Ovary (tissue), 7 donors: ENCODE measurements at regions not wholly inside any gene's neighbourhood (a gene's known extent, or its start where the extent isn't known, plus 50 kb on each side); places are given as distances from the start of the nearest gene placed in this dataset.

ENCODE experiments used
- DNase-seq, 5 donors: peaks; one replicate each; pipeline ENCODE4 v3.0.0-alpha.2; 2019 to 2020
- H3K27ac ChIP-seq, 2 donors: fragments of 200-600 bp; one replicate each; pipeline versions ENCODE4 v1.5.1 to v1.8.0; 2019 to 2022
- H3K27me3 ChIP-seq: fragments of 200-600 bp; one replicate; pipeline ENCODE4 v1.8.0; 2022
- H3K36me3 ChIP-seq: fragments of 200-600 bp; sonication (generic); one replicate; pipeline ENCODE4 v1.5.1; 2019
- H3K4me1 ChIP-seq: one replicate; pipeline ENCODE4 v1.8.1; 2013; ENCODE audit warnings: mild to moderate bottlenecking, moderate library complexity; ENCODE audit not compliant: insufficient read depth
- H3K4me3 ChIP-seq: fragments of 200-600 bp; sonication (generic); one replicate; pipeline ENCODE4 v1.5.1; 2017
- H3K9me3 ChIP-seq, 2 donors: fragments of 200-600 bp in 1 of 2; sonication (generic) in 1 of 2; one replicate each; pipeline versions ENCODE4 v1.5.1 to v1.8.1; 2013 to 2019; ENCODE audit warnings: mild to moderate bottlenecking in 1 of 2, moderate library complexity in 1 of 2
- CTCF ChIP-seq, 3 donors: fragments of 450-650 bp in 2 of 3; fragments of 200-600 bp in 1 of 3; IDR thresholded peaks; one replicate each; pipeline versions ENCODE4 v1.5.1 to v1.8.0; 2016 to 2022; ENCODE audit warnings: antibody characterized with exemption in 3 of 3, mild to moderate bottlenecking in 1 of 3
- EP300 ChIP-seq: sonication (generic); formaldehyde crosslinking; IDR thresholded peaks from one replicate; pipeline ENCODE4 v1.6.1; 2017; ENCODE audit warnings: antibody characterized with exemption
- POLR2A ChIP-seq: fragments of 450-650 bp; IDR thresholded peaks from one replicate; pipeline ENCODE4 v1.6.1; 2017; ENCODE audit warnings: antibody characterized with exemption, mild to moderate bottlenecking, moderate library complexity
- WGBS, 3 donors: extraction: QIAGEN DNeasy Blood & Tissue Kit in 1 of 3; methylation state at CpG; one replicate each; pipeline versions ENCODE4 v1.1.5 to v1.1.7; 2013 to 2017; 5-methylcytosine and 5-hydroxymethylcytosine counted together
- intact Hi-C, 4 donors: fragments of 100-400 bp; cut with DNase I; formaldehyde crosslinking; loops; one replicate each; pipeline versions ENCODE4 v1.11.0 to v1.15.1; 2022 to 2023
- donor health status: DM: no; HTN: no; CAD: no; lungs with moderate emphysema.
- donor health status: DM: no; HTN: no; CAD: no.
- donor health status: Bipolar disorder and iron deficiency.
- donor health status: DM: no; HTN: no; CAD: no.
- donor health status: DM: yes; HTN: yes; CAD: no.

DNA sequence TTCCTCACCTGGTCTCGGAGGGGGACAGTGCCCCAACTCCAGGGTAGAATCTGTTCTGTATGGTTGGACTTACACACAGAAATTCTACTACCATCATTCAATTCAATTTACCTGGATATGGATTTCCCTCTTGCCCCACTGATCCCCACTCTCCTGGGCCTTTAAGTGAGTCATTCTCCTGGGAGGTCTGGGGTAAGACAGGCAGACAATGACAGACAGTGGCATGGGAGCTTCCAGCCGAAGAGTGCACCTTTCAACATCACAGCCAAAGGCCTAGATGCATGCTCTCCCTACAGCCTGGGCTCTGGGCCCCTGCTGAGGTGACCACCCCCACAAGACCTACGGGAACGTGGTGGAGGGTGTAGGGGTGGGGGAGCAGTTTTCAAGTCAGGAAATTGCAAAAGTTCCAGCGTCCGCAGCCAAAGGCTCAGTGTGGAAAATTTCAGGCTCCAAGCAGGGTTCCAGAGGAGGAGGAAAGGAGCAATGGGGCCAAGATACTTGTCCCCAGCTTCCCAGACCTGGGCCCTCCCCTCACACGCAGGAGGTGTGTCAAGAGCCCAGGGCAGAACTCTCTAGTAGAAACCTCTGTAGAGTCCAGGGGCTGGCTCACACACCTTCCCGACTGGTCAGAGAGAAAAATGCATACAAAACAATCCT is 296.4 kb downstream of the CYP26B1 start:
- no peak for DNase-seq
- Histone ChIP-seq H3K36me3 (no peaks in the 10 kb centered on the region), H3K4me1 (no peaks in the 10 kb centered on the region), H3K27me3 (no peaks in the 10 kb centered on the region), H3K4me3 (no peak overlapping the region), H3K9me3 (no peaks in the 10 kb centered on the region), H3K27ac (no peak overlapping the region)
- WGBS, 3 donors: 62 to 82% (median 78%) methylated on average over 8 of the region's 8 CpGs
- TF ChIP-seq CTCF (IDR thresholded peaks at IDR 0.05) (no peak), EP300 (no peak), POLR2A (no peak)
- intact Hi-C loops: no loop called here

DNA sequence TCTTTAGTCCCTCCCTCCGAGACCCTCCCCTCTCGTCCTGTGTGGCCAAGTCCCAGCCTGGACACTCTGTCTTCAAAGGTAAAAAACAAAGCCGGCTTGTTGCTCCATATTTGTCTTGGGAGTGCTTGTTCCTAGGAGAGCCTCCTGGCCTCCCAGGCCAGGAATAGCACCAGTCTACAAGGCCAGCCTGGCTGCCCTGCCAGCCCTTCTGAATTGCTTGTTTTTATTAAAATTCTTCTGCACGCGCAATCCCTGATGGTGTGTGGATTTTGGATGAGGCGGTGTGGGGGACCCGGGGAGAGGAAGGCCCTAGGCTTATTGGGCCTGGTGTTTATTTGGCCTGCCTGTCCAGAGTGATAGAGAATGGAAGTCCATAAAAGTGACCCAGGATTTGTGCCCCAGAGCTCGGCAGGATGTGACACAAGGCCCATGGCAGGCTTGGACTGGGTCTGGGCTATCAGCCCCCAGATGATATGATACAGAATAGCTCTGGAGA is 297.3 kb downstream of the CYP26B1 start:
- Histone ChIP-seq H3K4me3 (no peak overlapping the region), H3K4me1 (no peaks in the 10 kb centered on the region), H3K9me3 (no peaks in the 10 kb centered on the region), H3K36me3 (no peaks in the 10 kb centered on the region), H3K27ac (no peak overlapping the region), H3K27me3 (no peaks in the 10 kb centered on the region)
- no peak for TF ChIP-seq CTCF (IDR thresholded peaks at IDR 0.05)
- intact Hi-C loops: no loop called here
- no peak for DNase-seq
- 69 to 73% (median 72%) methylated on average over 8 of the region's 8 CpGs for WGBS, 3 donors

DNA sequence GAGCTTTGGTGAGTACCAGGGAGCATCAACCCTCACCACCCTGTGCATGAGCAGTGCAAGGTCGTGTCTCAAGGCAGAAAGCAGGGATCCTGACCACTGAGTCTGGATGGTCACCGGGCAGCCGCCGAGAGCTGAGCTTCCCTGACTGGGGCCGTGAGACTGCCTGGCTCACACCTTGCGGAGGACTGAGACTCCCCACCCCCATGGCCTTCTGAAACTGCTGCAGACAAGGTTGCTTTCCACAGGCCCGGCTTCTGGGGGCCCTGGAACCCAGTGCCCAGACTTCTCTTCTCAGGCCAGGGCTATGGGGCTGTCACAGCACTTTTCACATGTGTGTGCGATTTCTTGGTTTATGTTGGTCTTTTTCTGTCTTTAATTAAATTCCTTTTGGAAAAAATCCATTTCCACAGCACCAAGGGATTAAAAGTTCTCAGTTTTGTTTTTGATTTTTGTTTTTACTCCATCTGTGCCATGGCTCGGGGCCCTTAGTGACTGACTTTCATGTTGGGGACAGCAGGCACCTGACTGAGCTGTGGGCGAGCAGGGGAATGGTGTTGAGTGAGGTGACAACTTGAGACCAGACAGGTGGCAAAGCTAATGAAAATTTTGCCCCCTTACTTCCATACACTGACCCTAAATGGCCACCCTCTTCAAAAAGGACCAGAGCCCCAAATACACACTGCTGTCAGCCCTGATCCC is 297.9 kb downstream of the CYP26B1 start:
- intact Hi-C loops: no loop called here
- TF ChIP-seq CTCF (IDR thresholded peaks at IDR 0.05) (no peak), EP300 (no peak), POLR2A (no peak)
- no peak overlapping the region for H3K4me3 ChIP-seq
- no peak overlapping the region for H3K27ac ChIP-seq
- no peaks in the 10 kb centered on the region for H3K27me3 ChIP-seq
- 87 to 94% (median 90%) methylated on average over 10 of the region's 10 CpGs for WGBS, 3 donors
- no peak for DNase-seq
- no peaks in the 10 kb centered on the region for H3K4me1 ChIP-seq
- no peaks in the 10 kb centered on the region for H3K9me3 ChIP-seq
- no peaks in the 10 kb centered on the region for H3K36me3 ChIP-seq

- TF ChIP-seq CTCF (IDR thresholded peaks at IDR 0.05): no peak
- TF ChIP-seq EP300: no peak
- TF ChIP-seq POLR2A: no peak
- H3K36me3 ChIP-seq: no peaks in the 10 kb centered on the region
- H3K4me1 ChIP-seq: no peaks in the 10 kb centered on the region
- H3K27me3 ChIP-seq: no peaks in the 10 kb centered on the region
- 83 to 85% (median 83%) methylated on average over 6 of the region's 6 CpGs for WGBS, 3 donors
- H3K4me3 ChIP-seq: no peak overlapping the region
- no peak for DNase-seq
- intact Hi-C loops: no loop called here
- H3K27ac ChIP-seq: no peak overlapping the region
- H3K9me3 ChIP-seq: no peaks in the 10 kb centered on the region
Measured at GRCh38 chr2:71849111-71849510, 298.6 kb downstream of the CYP26B1 start.
